Stimulated activated CD8-positive, alpha-beta memory T cell treated with anti-CD3 and anti-CD28 coated beads, Interleukin-15, amount 100 ng/mL, for 1 hour (primary cell): ENCODE measurements at regions not wholly inside any gene's neighbourhood (a gene's known extent, or its start where the extent isn't known, plus 50 kb on each side); places are given as distances from the start of the nearest gene placed in this dataset.
"Not testable (repeated sequence)": the region's sequence is repeated elsewhere in the genome, so short reads cannot be mapped to it uniquely, and the experiment has no call there.

Source experiments
- DNase-seq: peaks from one replicate; pipeline ENCODE4 v3.0.0-alpha.2; 2020; ENCODE audit warnings: low read depth

DNA sequence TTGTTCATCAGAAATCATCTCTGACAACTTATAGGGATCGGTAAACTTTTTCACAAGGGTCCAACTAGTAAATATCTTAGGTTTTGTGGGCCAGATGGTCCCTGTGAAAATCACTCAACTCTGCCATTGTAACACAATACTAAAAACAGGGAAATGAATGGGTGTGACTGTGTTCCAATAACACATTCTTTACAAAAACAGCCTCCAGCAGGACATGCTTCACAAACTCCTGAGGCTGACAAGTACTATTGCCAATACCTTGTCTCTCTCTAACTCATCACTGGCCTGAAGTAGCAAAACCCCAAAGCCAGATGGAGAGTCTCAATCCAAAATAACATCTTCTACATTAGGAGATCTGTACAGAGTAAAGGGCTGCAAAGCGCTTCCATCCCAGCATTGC lies 312.3 kb downstream of the TOX3 start:
- no peak for DNase-seq

GRCh38 chr16:52229471-52229870 lies 317.5 kb downstream of the TOX3 start:
- DNase-seq: no peak

- DNase-seq: no peak
Observed at GRCh38 chr16:52227851-52228250, 319.1 kb downstream of the TOX3 start.

- no peak for DNase-seq
Observed at GRCh38 chr16:52212841-52213240, 334.1 kb downstream of the TOX3 start.

GRCh38 chr16:52209227-52209626 lies 337.7 kb downstream of the TOX3 start:
- no peak for DNase-seq

- no peak for DNase-seq
Observed at GRCh38 chr16:52203096-52203495, 343.8 kb downstream of the TOX3 start.

GRCh38 chr16:52193441-52193840 lies 353.5 kb downstream of the TOX3 start:
- DNase-seq: no peak

- DNase-seq: peak; percentile 2
Observed at GRCh38 chr16:52191531-52192134, 355.3 kb downstream of the TOX3 start.

GRCh38 chr16:52184336-52184735 lies 362.6 kb downstream of the TOX3 start:
- DNase-seq: no peak

GRCh38 chr16:52182840-52183239 lies 364.1 kb downstream of the TOX3 start:
- DNase-seq: no peak

DNA sequence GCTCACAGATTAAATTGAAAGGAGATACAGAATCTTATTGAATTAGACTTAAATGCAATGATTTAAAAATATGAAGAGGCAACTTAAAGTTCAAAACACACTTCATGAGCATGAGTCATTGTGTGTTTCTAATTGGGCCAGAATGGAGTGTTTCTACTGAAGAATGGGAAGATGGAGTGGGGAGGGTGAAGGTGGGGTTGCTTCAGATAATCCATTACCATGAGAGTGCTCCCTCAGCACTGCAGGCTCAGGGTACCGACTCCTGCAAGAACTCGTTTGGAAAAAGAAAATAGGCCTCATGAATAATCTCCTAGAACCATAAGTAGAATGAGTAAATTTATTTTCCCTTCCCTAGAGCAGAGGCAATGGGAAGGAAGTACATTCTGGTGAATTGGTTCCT lies 372.8 kb downstream of the TOX3 start:
- DNase-seq: no peak

DNA sequence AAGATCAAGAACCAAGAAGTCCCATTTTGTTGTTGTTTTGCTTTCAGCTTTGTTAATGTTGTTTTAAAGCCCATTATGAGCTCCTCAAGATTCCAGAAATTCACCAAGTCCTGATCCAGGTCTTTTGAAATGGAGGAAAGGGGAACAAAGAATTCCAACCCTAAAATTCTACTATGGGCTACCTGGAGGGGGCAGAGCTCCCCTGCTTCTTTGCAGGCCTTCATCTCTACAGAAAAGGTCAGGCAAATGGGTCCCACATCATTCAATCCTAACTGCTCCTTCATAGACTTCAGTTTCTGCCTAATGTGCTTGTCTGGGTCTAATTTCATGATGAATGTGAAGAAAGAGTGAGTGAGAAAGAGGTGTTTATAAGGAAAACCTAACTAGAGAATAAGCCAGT lies 375.5 kb downstream of the TOX3 start:
- no peak for DNase-seq

GRCh38 chr16:52167328-52167727 lies 379.6 kb downstream of the TOX3 start:
- DNase-seq: no peak

DNA sequence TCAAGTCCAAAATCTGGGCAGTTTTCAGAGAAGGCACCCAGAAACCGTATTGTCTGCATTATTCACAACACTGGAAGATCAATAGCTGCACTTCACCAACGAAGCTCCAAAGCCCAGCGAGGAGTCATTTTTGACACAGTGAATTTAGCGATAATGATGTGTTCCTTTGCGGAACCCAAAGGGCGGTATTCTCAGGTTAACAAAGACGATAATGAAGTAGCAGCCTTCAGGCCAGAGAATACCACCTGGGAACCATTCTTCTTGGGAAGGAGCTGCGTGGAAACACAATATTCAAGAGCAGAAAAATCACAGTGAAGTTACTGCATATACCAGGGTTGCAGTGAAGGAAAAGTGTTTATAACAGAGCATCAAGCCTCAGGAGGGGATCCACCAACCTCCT lies 381.0 kb downstream of the TOX3 start:
- no peak for DNase-seq

GRCh38 chr16:52149003-52149402 lies 397.9 kb downstream of the TOX3 start:
- DNase-seq: no peak

GRCh38 chr16:52141871-52142270 lies 405.1 kb downstream of the TOX3 start:
- no peak for DNase-seq

- no peak for DNase-seq
Observed at GRCh38 chr16:52128361-52128760, 418.6 kb downstream of the TOX3 start.

DNA sequence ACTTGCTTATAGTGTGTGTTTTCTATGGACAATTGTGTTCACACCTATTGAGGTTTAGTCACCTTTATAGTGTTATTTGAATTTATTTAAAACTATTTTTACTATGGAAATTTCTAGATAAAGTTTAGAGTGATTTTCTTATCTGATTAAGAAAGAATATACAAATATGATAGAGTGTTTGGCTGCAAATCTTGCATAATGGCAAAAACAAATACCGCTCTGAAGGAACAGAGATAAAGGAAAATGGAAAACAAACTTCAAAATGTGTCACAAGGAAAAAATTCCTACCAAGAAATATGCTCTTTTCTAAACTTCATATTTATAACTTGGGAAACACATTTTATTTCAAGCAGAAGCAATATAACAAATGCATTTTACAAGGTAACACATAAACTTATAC lies 423.1 kb downstream of the TOX3 start:
- no peak for DNase-seq

- DNase-seq: no peak
Observed at GRCh38 chr16:52123061-52123839, 423.7 kb downstream of the TOX3 start.

GRCh38 chr16:52117171-52117570 lies 429.8 kb downstream of the TOX3 start:
- DNase-seq: no peak

GRCh38 chr16:52114379-52114778 lies 432.6 kb downstream of the TOX3 start:
- DNase-seq: no peak

DNA sequence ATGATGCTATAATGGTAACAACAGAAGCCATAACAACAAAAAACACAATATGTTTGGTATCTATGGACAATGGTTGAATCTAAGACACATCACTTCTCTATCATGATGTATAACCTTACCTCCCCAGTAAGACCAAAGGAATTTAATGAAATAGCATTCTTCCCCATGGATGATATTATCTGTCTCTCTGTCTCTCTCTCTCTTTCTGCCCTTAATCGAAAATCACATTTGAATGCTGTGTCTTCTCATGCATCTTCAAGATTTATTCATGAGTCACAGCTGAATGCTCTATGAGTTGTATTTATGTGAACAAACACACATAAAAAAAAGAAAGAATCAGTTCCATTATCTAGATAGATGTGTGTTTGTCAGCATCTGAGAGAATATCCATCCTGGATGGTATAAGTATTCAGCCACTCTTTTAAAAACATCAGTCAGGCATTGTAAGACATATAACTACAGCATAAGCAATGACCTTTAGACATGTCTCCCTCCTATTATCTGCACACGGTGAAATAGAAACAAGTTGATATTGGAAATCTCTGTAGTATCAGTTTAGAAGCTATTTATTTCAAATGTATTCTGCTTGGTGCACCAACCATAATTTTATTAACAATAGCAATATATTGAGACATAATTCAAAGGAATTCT lies 433.3 kb downstream of the TOX3 start:
- DNase-seq: no peak

DNA sequence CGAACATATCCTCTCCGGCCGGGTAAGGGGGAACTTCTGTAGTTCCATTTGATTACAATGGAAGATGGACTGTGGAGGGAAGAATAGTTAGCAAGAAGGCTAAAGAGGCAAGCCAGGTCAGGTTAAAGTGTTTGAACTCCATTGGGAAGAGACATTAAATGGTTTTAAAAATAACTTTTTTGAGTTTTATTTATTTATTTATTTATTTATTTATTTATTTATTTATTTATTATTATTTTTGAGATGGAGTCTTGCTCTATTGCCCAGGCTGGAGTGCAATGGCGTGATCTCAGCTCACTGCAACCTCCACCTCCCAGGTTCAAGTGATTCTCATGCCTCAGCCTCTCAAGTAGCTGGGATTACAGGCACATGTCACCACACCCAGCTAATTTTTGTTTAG lies 441.9 kb downstream of the TOX3 start:
- not testable (repeated sequence) for DNase-seq
